ENCODE measurements at regions not wholly inside any gene's neighbourhood (a gene's known extent, or its start where the extent isn't known, plus 50 kb on each side); places are given as distances from the start of the nearest gene placed in this dataset.

DNA sequence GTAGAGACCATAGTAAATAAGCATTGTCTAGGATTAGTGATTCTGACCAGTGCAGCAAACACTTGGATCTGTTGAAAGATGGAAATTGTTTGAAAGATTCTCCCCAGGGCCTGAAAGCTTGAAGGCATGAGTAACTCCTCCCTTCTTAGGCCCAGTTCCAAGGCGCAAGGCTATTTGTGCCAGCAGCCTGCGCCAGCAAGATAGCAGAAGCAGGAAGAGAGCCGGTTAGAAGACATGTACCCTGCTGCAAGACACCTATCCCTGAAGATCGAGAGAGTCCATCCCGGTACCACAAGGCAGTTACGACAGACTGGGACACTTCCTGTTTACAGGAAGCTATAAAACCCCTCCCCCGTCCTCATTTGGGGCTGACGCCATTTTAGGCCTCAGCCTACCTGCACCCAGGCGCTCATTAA, 72.4 kb upstream of the JADE1 start (continued):
- TF ChIP-seq, protein P1, sequence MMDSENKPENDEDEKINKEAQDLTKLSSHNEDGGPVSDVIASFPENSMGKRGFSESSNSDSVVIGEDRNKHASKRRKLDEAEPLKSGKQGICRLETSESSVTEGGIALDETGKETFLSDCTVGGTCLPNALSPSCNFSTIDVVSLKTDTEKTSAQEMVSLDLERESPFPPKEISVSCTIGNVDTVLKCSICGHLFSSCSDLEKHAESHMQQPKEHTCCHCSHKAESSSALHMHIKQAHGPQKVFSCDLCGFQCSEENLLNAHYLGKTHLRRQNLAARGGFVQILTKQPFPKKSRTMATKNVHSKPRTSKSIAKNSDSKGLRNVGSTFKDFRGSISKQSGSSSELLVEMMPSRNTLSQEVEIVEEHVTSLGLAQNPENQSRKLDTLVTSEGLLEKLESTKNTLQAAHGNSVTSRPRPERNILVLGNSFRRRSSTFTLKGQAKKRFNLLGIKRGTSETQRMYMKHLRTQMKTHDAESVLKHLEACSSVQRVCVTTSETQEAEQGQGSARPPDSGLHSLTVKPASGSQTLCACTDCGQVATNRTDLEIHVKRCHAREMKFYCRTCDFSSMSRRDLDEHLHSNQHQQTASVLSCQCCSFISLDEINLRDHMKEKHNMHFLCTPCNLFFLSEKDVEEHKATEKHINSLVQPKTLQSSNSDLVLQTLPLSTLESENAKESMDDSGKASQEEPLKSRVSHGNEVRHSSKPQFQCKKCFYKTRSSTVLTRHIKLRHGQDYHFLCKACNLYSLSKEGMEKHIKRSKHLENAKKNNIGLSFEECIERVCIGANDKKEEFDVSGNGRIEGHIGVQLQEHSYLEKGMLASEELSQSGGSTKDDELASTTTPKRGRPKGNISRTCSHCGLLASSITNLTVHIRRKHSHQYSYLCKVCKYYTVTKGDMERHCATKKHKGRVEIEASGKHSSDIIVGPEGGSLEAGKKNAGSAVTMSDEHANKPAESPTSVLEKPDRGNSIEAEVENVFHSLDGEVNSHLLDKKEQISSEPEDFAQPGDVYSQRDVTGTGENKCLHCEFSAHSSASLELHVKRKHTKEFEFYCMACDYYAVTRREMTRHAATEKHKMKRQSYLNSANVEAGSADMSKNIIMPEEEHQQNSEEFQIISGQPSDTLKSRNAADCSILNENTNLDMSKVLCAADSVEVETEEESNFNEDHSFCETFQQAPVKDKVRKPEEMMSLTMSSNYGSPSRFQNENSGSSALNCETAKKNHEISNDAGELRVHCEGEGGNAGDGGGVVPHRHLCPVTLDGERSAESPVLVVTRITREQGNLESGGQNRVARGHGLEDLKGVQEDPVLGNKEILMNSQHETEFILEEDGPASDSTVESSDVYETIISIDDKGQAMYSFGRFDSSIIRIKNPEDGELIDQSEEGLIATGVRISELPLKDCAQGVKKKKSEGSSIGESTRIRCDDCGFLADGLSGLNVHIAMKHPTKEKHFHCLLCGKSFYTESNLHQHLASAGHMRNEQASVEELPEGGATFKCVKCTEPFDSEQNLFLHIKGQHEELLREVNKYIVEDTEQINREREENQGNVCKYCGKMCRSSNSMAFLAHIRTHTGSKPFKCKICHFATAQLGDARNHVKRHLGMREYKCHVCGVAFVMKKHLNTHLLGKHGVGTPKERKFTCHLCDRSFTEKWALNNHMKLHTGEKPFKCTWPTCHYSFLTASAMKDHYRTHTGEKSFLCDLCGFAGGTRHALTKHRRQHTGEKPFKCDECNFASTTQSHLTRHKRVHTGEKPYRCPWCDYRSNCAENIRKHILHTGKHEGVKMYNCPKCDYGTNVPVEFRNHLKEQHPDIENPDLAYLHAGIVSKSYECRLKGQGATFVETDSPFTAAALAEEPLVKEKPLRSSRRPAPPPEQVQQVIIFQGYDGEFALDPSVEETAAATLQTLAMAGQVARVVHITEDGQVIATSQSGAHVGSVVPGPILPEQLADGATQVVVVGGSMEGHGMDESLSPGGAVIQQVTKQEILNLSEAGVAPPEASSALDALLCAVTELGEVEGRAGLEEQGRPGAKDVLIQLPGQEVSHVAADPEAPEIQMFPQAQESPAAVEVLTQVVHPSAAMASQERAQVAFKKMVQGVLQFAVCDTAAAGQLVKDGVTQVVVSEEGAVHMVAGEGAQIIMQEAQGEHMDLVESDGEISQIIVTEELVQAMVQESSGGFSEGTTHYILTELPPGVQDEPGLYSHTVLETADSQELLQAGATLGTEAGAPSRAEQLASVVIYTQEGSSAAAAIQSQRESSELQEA (IDR thresholded peaks at IDR 0.05; ENCODE audit: low read depth), result no peak
- TF ChIP-seq ZNF592 (IDR thresholded peaks at IDR 0.05) (0 out of 2 replicates have a peak, but pooled peaks have one; percentile 40), ZBTB33 (CRISPR knock-in tag; IDR thresholded peaks at IDR 0.05) (peak; percentile 39; the same call in 1 of the 2 replicates), JUND (IDR thresholded peaks at IDR 0.05; ENCODE audit: borderline replicate concordance, low read depth, low read length) (0 out of 2 replicates have a peak, but pooled peaks have one; percentile 15), JUND (tag; IDR thresholded peaks at IDR 0.05; ENCODE audit: borderline replicate concordance, low read depth, low read length) (no peak), CBFB (CRISPR knock-in tag; IDR thresholded peaks at IDR 0.05) (no peak), TFAP4 (CRISPR knock-in tag; IDR thresholded peaks at IDR 0.05; ENCODE audit: borderline replicate concordance) (no peak), KAT7 (CRISPR knock-in tag; IDR thresholded peaks at IDR 0.05; ENCODE audit: borderline replicate concordance) (no peak), ARHGAP35 (IDR thresholded peaks at IDR 0.05; ENCODE audit: partially characterized antibody) (no peak), C11orf30 (IDR thresholded peaks at IDR 0.05; ENCODE audit: low read depth) (no peak), POLR3G (IDR thresholded peaks at IDR 0.05; ENCODE audit: extremely low read depth, insufficient read length, insufficient replicate concordance) (no peak)
- TF ChIP-seq, protein P2, sequence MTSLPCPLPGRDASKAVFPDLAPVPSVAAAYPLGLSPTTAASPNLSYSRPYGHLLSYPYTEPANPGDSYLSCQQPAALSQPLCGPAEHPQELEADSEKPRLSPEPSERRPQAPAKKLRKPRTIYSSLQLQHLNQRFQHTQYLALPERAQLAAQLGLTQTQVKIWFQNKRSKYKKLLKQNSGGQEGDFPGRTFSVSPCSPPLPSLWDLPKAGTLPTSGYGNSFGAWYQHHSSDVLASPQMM (CRISPR knock-in tag; IDR thresholded peaks at IDR 0.05), result no peak
